NB4 (cell line): ENCODE measurements at regions not wholly inside any gene's neighbourhood (a gene's known extent, or its start where the extent isn't known, plus 50 kb on each side); places are given as distances from the start of the nearest gene placed in this dataset.

ENCODE experiments used
- CTCF ChIP-seq: IDR thresholded peaks from one replicate; pipeline ENCODE4 v1.5.1; 2012; ENCODE audit warnings: low read depth, low read length
- MAX ChIP-seq: IDR thresholded peaks from 2 replicates; pipeline ENCODE4 v1.6.1; 2011; ENCODE audit warnings: low read depth, low read length
- MYC ChIP-seq: IDR thresholded peaks from 2 replicates; pipeline ENCODE4 v1.6.1; 2011; ENCODE audit warnings: low read depth, low read length
- POLR2A ChIP-seq: IDR thresholded peaks from 2 replicates; pipeline ENCODE4 v1.6.1; 2011; ENCODE audit warnings: mild to moderate bottlenecking; ENCODE audit not compliant: insufficient read length; ENCODE audit errors: extremely low read depth

GRCh38 chr3:106840319-106840718, 536.9 kb upstream of the CCDC54 start:
- TF ChIP-seq CTCF (no peak), MYC (no peak), POLR2A (no peak), MAX (no peak)
